Thymus (tissue), 11 donors: ENCODE measurements at regions not wholly inside any gene's neighbourhood (a gene's known extent, or its start where the extent isn't known, plus 50 kb on each side); places are given as distances from the start of the nearest gene placed in this dataset.

Experiments
- DNase-seq, 9 donors: peaks; one replicate each; pipeline ENCODE4 v3.0.0-alpha.2; 2013; ENCODE audit warnings: low spot score in 9 of 9, low read depth in 6 of 9, missing footprints in 1 of 9
- H3K27ac ChIP-seq, 2 donors: one replicate each; pipeline ENCODE4 v1.5.1; 2013; ENCODE audit warnings: control low read depth in 1 of 2, low read depth in 1 of 2, low read length in 1 of 2, mild to moderate bottlenecking in 1 of 2, moderate library complexity in 1 of 2
- H3K27me3 ChIP-seq, 2 donors: one replicate each; pipeline ENCODE4 v1.5.1; 2013; ENCODE audit warnings: low read length in 1 of 2; ENCODE audit not compliant: control insufficient read depth in 2 of 2, insufficient read depth in 1 of 2
- H3K36me3 ChIP-seq, 2 donors: one replicate each; pipeline ENCODE4 v1.5.1; 2013; ENCODE audit warnings: low read length in 1 of 2, mild to moderate bottlenecking in 1 of 2, moderate library complexity in 1 of 2; ENCODE audit not compliant: control insufficient read depth in 2 of 2, insufficient read depth in 2 of 2
- H3K4me1 ChIP-seq, 2 donors: one replicate each; pipeline ENCODE4 v1.5.1; 2013; ENCODE audit warnings: low read length in 2 of 2; ENCODE audit not compliant: control insufficient read depth in 2 of 2, insufficient read depth in 2 of 2
- H3K4me3 ChIP-seq, 2 donors: one replicate each; pipeline ENCODE4 v1.5.1; 2013; ENCODE audit warnings: low read length in 2 of 2, control low read depth in 1 of 2, mild to moderate bottlenecking in 1 of 2
- H3K9me3 ChIP-seq, 2 donors: one replicate each; pipeline ENCODE4 v1.5.1; 2013; ENCODE audit warnings: low read length in 1 of 2, mild to moderate bottlenecking in 1 of 2; ENCODE audit not compliant: control insufficient read depth in 2 of 2, insufficient read depth in 1 of 2
- WGBS: extraction: QIAGEN DNeasy Blood & Tissue Kit; methylation state at CpG from one replicate; pipeline ENCODE4 v1.1.7; 2013; 5-methylcytosine and 5-hydroxymethylcytosine counted together
- donor health status: healthy.

DNA sequence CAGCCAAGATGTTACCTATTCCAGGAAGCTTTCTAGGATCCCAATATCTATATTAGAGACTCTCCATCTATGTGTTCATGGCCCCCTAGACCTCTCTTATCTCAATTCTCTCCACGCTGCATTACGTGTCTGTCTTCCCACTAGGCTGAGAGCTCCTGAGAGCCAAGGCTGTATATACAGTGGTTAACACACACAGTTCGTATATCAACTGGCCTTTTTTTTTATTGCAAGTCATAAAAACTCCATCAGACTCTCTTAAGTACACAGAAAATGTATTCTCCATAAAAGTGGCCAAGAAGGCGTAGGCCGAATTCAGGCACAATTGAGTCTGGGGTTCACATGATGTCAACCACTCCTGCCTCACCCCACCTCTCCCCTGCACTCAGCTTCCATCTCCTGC lies 115.9 kb downstream of the TRIM29 start:
- no peaks in the 10 kb centered on the region for H3K27me3 ChIP-seq
- H3K4me1 ChIP-seq = no peaks in the 10 kb centered on the region
- no peaks in the 10 kb centered on the region for H3K9me3 ChIP-seq
- H3K36me3 ChIP-seq = no peaks in the 10 kb centered on the region
- H3K4me3 ChIP-seq = no peak overlapping the region
- WGBS = 96% methylated on average over 5 of the region's 5 CpGs
- H3K27ac ChIP-seq = no peak overlapping the region
- no peak for DNase-seq

DNA sequence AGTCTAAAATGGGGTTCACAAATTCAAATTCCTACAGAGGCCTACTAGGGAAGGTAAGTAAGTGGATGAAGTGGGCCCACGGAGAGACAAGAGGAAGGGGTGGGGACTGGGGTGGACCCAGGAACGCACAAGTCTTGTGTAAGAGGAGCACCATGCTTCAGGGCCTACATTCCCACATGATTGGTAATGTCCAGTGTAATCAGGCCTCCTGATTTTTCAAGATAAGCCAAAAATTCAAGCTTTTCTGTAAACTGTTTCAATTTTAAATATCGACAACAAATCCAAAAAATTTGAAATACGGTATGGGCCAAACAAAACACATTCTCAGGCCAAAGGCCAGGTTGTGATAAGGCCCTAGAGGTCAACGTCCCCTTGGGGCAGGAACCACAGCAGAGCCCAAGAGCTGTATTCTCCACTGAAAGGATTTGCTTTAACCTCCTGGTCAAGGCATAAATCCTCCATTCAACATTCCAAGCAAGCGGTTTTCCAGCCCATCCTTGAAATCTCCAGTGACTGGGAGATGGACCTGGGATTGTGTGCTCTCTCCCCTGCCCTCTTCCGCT lies 116.4 kb downstream of the TRIM29 start:
- WGBS = 94% methylated on average over 7 of the region's 7 CpGs
- no peaks in the 10 kb centered on the region for H3K27me3 ChIP-seq
- no peak for DNase-seq

DNA sequence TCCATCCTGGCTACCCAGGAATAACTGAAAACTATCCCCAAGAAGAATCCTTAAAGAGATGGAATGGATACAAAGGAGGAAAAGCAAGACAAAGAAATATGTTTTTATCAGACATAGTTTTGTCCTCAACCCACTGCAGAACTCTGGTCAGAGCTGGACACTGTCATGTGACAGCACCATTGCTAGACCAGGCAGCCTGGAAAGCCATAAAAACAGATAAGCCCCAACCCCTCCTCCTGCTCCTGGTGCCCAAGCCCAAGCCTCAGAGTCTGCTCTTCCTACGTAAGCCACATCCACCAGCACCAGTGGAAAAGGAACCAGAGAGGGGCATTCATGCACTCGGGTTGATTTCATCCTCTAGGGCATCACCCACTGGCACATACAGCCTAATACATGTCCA lies 116.9 kb downstream of the TRIM29 start:
- H3K27ac ChIP-seq = no peak overlapping the region
- no peaks in the 10 kb centered on the region for H3K9me3 ChIP-seq
- DNase-seq = no peak
- H3K36me3 ChIP-seq = no peaks in the 10 kb centered on the region
- 92% methylated on average over 2 of the region's 2 CpGs for WGBS
- peaks cover 0 to 3% of the 10 kb centered on the region in 2 donors for H3K27me3 ChIP-seq
- H3K4me3 ChIP-seq = no peak overlapping the region
- no peaks in the 10 kb centered on the region for H3K4me1 ChIP-seq

More for the DNA sequence above, 116.4 kb downstream of the TRIM29 start:
- no peaks in the 10 kb centered on the region for H3K9me3 ChIP-seq
- H3K4me3 ChIP-seq = no peak overlapping the region
- no peak overlapping the region for H3K27ac ChIP-seq
- no peaks in the 10 kb centered on the region for H3K4me1 ChIP-seq
- H3K36me3 ChIP-seq = no peaks in the 10 kb centered on the region

DNA sequence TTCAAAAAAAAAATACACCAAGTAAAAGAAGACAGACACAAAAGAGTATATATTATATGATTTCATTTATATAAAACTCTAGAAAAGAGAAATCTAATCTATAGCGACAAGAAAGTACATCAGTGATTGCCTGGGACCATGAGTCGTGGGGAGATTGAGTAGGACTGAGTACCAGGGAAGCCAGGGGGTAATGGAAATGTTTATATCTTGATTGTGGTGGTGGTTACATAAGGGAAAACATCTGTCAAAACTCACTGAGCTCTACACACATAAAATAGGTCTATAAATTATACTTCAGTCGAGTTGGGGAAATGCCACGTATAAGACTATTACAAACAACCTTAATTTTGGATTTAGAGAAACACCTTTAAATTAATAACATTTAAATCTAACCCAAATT lies 117.4 kb downstream of the TRIM29 start:
- no peak for DNase-seq
- Histone ChIP-seq H3K4me3 (no peak overlapping the region), H3K27me3 (peaks cover 0 to 4% of the 10 kb centered on the region in 2 donors), H3K36me3 (no peaks in the 10 kb centered on the region), H3K9me3 (no peaks in the 10 kb centered on the region), H3K4me1 (no peaks in the 10 kb centered on the region), H3K27ac (no peak overlapping the region)
- WGBS = 66% methylated on average over 4 of the region's 4 CpGs

DNA sequence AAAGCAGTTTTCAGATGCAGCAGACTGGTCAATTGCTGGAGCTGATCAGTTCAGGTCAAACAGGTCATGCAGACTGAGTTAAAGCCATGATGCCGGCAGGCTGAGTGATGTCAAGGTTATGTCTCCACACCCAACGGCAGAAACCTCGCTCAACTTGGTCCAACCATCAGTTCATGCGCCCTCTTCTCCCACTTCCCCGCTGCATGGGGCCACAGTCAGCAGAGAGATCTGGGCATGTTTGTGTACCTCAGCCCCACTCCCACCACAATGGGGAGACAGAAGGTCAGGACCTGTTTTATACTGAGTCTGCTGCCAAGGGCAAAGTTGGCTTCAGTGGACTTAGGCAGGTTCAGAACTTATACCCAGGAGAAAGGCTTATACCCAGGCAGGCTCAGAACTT lies 118.7 kb downstream of the TRIM29 start:
- Histone ChIP-seq H3K36me3 (no peaks in the 10 kb centered on the region), H3K9me3 (no peaks in the 10 kb centered on the region), H3K4me1 (no peaks in the 10 kb centered on the region), H3K4me3 (no peak overlapping the region), H3K27me3 (peaks cover 0 to 5% of the 10 kb centered on the region in 2 donors), H3K27ac (no peak overlapping the region)
- no peak for DNase-seq
- WGBS = 97% methylated on average over 5 of the region's 5 CpGs

DNA sequence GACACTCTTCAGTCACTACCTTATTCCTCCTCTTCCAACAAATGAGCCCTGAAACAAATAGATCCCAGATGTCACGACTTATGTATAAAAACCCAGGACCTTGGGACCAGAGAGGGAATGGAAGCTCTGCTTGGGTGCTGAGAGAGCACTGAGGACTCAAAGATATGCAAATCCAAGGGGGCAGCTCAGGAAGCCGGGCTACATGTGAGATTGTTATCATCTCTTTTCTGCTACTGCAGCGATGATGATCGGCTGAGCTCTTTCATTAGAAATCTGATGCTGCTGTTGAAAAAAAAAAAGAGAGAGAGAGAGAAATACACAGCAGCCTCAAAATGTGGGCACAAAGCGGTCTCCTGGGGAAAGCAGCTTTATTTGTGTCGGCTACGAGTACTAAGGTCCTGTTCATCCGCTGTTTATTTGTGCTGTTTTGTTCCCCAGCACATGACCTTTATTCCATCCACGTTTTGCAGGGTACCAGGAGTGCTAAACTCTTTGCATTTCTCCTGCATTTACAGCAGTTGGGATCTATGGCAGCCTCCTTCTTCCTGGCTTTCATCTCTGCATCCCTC lies 120.2 kb downstream of the TRIM29 start:
- 33% methylated on average over 9 of the region's 9 CpGs for WGBS
- no peak overlapping the region for H3K27ac ChIP-seq
- H3K27me3 ChIP-seq = peaks cover 0 to 15% of the 10 kb centered on the region in 2 donors
- no peaks in the 10 kb centered on the region for H3K36me3 ChIP-seq
- no peaks in the 10 kb centered on the region for H3K4me1 ChIP-seq
- H3K4me3 ChIP-seq = no peak overlapping the region
- no peak for DNase-seq
- no peaks in the 10 kb centered on the region for H3K9me3 ChIP-seq

DNA sequence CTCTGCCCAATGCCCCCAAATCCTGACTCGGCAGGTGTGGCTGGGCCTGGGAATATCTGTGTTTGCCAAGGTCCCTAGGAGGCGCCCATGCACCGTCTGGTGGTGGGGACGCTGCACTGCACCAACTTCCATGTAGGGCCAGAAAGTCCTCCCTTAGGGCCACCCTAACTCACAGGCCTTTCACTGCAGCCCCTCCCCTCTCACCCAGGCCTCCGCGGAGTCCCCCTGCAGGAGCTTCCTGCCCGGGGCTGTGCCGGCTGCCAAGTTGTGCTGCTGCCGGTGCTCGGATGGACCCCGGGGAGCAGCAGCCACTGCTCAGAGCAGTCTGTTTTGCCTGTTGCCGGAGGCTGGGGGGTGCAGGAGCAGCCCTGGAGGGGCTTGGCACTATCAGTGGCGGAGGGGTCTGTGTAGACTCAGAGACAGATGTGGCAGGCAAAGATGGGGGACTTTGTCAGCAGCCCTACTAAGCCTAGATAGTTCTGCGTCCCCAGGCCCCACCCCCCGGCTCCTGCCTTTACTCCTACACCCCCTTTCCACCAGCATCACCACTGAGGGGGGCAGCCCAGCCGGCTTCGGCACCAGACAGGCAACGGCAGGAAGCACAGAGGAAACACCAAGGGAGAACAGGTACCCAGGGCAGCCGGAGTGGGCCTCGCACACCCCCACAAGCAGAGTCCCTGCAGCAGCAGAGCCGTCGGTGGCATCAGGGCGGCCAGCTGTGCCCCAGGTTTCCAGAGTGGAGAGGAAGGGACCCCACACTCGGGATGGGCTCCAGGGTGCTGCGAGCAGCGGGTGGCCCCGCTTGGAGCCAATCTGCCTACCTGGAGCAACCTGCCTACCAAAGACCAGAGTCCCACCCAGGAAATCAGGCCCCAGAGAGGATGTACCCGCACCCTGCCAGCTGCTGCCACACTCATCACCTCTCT lies 124.3 kb downstream of the TRIM29 start:
- Histone ChIP-seq H3K4me3 (no peak overlapping the region), H3K9me3 (no peaks in the 10 kb centered on the region), H3K27ac (no peak overlapping the region), H3K4me1 (no peaks in the 10 kb centered on the region), H3K27me3 (peaks cover 0 to 15% of the 10 kb centered on the region in 2 donors), H3K36me3 (no peaks in the 10 kb centered on the region)
- no peak for DNase-seq
- 40% methylated on average over 28 of the region's 28 CpGs for WGBS

DNA sequence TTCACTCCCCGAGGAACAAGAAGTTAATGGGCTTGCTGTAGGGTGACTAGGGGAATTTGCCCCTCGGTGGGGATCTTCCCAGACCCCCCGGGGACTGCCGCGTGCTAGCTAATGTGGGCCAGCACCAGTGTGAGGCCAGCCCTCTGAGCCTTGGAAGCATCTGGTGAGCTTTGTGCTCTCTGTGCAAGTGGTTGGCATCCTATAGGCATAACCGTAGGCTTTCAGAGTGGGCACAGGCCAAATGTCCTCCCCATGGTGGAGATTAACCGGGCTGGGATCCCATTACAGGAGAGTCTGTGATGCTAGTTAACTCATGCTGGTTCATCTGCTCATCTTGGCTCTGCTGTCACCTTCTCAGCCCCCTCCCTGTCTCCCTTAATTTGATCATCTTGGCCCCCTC lies 125.7 kb downstream of the TRIM29 start:
- Histone ChIP-seq H3K27ac (no peak overlapping the region), H3K9me3 (no peaks in the 10 kb centered on the region), H3K4me3 (no peak overlapping the region), H3K36me3 (no peaks in the 10 kb centered on the region), H3K27me3 (peaks cover 0 to 15% of the 10 kb centered on the region in 2 donors), H3K4me1 (no peaks in the 10 kb centered on the region)
- DNase-seq = no peak
- WGBS = 74% methylated on average over 7 of the region's 7 CpGs

DNA sequence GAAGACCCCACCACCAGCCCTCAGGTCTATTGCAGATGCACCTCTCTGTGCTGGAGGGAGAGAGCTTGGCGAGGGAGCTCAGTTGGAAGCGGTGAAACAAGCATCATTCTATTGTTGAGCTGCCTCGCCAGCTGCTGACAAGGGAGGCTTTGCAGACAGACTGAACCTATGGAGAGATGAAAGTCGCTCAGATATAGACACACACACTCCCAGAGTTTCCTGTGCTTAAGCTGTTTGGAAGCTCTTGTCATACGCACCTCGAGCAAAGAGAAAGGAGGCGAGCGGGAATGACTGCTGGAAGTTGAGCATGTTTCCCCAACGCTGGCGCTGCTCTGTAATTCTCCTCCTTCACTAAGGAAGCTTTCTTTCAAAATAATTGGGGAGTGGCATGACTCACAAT lies 126.1 kb downstream of the TRIM29 start:
- 89% methylated on average over 10 of the region's 10 CpGs for WGBS
- Histone ChIP-seq H3K9me3 (no peaks in the 10 kb centered on the region), H3K27me3 (peaks cover 0 to 15% of the 10 kb centered on the region in 2 donors), H3K27ac (no peak overlapping the region), H3K4me3 (no peak overlapping the region), H3K36me3 (no peaks in the 10 kb centered on the region), H3K4me1 (no peaks in the 10 kb centered on the region)
- DNase-seq = no peak
